HG03575 (cell line): ENCODE measurements at regions not wholly inside any gene's neighbourhood (a gene's known extent, or its start where the extent isn't known, plus 50 kb on each side); places are given as distances from the start of the nearest gene placed in this dataset.
"Not testable (repeated sequence)": the region's sequence is repeated elsewhere in the genome, so short reads cannot be mapped to it uniquely, and the experiment has no call there.

Experiments used
- ATAC-seq: cut with Tn5 transposase; IDR thresholded peaks from one replicate; pipeline ENCODE4 v1.9.1; 2021; ENCODE audit not compliant: unreplicated experiment, insufficient number of reproducible peaks, low FRiP score; ENCODE audit errors: extremely low read depth

- no peak for ATAC-seq
Observed at GRCh38 chrX:46200413-46200812, 344.8 kb downstream of the ZNF674 start.

GRCh38 chrX:46198858-46199257, 346.4 kb downstream of the ZNF674 start:
- no peak for ATAC-seq

GRCh38 chrX:46186811-46187106, 358.5 kb downstream of the ZNF674 start:
- ATAC-seq, result not testable (repeated sequence)

GRCh38 chrX:46185923-46186810, 359.1 kb downstream of the ZNF674 start:
- no peak for ATAC-seq

- no peak for ATAC-seq
Observed at GRCh38 chrX:46184749-46185148, 360.5 kb downstream of the ZNF674 start.

- peak; percentile 53 for ATAC-seq
Observed at GRCh38 chrX:46180258-46180687, 364.9 kb downstream of the ZNF674 start.

GRCh38 chrX:46179748-46180147, 365.5 kb downstream of the ZNF674 start:
- no peak for ATAC-seq

- ATAC-seq, result no peak
Observed at GRCh38 chrX:46178763-46179162, 366.5 kb downstream of the ZNF674 start.

- ATAC-seq, result no peak
Observed at GRCh38 chrX:46173159-46173558, 372.1 kb downstream of the ZNF674 start.

- not testable (repeated sequence) for ATAC-seq
Observed at GRCh38 chrX:46171457-46171856, 373.8 kb downstream of the ZNF674 start.

- no peak for ATAC-seq
Observed at GRCh38 chrX:46169808-46170207, 375.4 kb downstream of the ZNF674 start.

- ATAC-seq, result no peak
Observed at GRCh38 chrX:46168254-46168653, 377.0 kb downstream of the ZNF674 start.

GRCh38 chrX:46165866-46166265, 379.4 kb downstream of the ZNF674 start:
- ATAC-seq, result no peak

GRCh38 chrX:46165411-46165810, 379.8 kb downstream of the ZNF674 start:
- no peak for ATAC-seq

GRCh38 chrX:46152756-46153155, 392.5 kb downstream of the ZNF674 start:
- ATAC-seq, result no peak

GRCh38 chrX:46151332-46151731, 393.9 kb downstream of the ZNF674 start:
- ATAC-seq, result not testable (repeated sequence)

- no peak for ATAC-seq
Observed at GRCh38 chrX:46144566-46144965, 400.7 kb downstream of the ZNF674 start.

GRCh38 chrX:46140272-46140671, 404.9 kb downstream of the ZNF674 start:
- ATAC-seq, result no peak

GRCh38 chrX:46130247-46130646, 415.0 kb downstream of the ZNF674 start:
- no peak for ATAC-seq

GRCh38 chrX:46125111-46125510, 420.1 kb downstream of the ZNF674 start:
- ATAC-seq, result no peak

- no peak for ATAC-seq
Observed at GRCh38 chrX:46117234-46117633, 428.0 kb downstream of the ZNF674 start.
